ENCODE measurements at regions not wholly inside any gene's neighbourhood (a gene's known extent, or its start where the extent isn't known, plus 50 kb on each side); places are given as distances from the start of the nearest gene placed in this dataset.

DNA sequence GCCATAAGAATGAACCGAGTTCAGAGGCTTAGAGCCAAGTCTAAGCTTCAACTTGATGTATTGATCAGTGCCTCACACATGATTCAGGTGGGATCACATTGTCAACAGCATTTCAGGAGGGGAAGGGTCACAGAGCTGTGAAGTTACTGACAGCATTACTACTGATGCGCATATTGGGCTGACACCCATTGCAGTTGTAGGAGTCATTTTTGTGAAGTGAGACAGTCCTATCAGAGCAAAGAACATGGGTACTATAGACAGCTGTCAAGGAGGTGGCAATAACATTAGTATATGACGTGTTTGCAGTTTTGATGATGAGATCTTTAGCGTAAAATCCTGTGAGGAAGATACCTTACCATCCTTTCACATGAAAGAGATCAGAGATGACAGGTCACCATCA is 206.0 kb upstream of the RBM19 start:
- Histone ChIP-seq H3K9me2 (ENCODE audit: insufficient read depth, low read length) (no peaks in the 10 kb centered on the region), H4K20me1 (ENCODE audit: insufficient read depth) (no peaks in the 10 kb centered on the region), H3F3A (ENCODE audit: insufficient read depth, low read length, poor library complexity, severe bottlenecking) (no peaks in the 10 kb centered on the region), H3K27ac (ENCODE audit: low read length) (no peak overlapping the region), H3K27me3 (ENCODE audit: insufficient read depth, low read depth, low read length) (no peaks in the 10 kb centered on the region), H3K9me3 (ENCODE audit: low read length) (no peaks in the 10 kb centered on the region), H3K4me3 (ENCODE audit: low read length) (no peak overlapping the region), H3K79me2 (replicated peaks; ENCODE audit: insufficient read depth, low read length) (no peaks in the 10 kb centered on the region), H2AFZ (ENCODE audit: low read depth, low read length) (no peak overlapping the region), H3K4me2 (ENCODE audit: low read length) (no peak overlapping the region), H3K9ac (ENCODE audit: low read length) (no peak overlapping the region), H3K36me3 (ENCODE audit: insufficient read depth, low read length) (no peaks in the 10 kb centered on the region)
- TF ChIP-seq MXI1 (conservative IDR thresholded peaks at IDR 0.05; ENCODE audit: poor library complexity, severe bottlenecking): no peak
- no peak for TF ChIP-seq REST (IDR thresholded peaks at IDR 0.05; ENCODE audit: borderline replicate concordance)

GRCh38 chr12:114168061-114168460 is 201.9 kb upstream of the RBM19 start:
- TF ChIP-seq, protein P1, sequence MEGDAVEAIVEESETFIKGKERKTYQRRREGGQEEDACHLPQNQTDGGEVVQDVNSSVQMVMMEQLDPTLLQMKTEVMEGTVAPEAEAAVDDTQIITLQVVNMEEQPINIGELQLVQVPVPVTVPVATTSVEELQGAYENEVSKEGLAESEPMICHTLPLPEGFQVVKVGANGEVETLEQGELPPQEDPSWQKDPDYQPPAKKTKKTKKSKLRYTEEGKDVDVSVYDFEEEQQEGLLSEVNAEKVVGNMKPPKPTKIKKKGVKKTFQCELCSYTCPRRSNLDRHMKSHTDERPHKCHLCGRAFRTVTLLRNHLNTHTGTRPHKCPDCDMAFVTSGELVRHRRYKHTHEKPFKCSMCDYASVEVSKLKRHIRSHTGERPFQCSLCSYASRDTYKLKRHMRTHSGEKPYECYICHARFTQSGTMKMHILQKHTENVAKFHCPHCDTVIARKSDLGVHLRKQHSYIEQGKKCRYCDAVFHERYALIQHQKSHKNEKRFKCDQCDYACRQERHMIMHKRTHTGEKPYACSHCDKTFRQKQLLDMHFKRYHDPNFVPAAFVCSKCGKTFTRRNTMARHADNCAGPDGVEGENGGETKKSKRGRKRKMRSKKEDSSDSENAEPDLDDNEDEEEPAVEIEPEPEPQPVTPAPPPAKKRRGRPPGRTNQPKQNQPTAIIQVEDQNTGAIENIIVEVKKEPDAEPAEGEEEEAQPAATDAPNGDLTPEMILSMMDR (IDR thresholded peaks at IDR 0.05; ENCODE audit: poor library complexity, severe bottlenecking): no peak
- TF ChIP-seq SMC3 (conservative IDR thresholded peaks at IDR 0.05; ENCODE audit: poor library complexity) (no peak), MXI1 (conservative IDR thresholded peaks at IDR 0.05; ENCODE audit: poor library complexity, severe bottlenecking) (no peak), RAD21 (conservative IDR thresholded peaks at IDR 0.05) (no peak), TAF1 (IDR thresholded peaks at IDR 0.05; ENCODE audit: low read depth) (no peak), POLR2AphosphoS5 (IDR thresholded peaks at IDR 0.05) (no peak), EP300 (conservative IDR thresholded peaks at IDR 0.05; ENCODE audit: poor library complexity, severe bottlenecking) (no peak), EZH2 (IDR thresholded peaks at IDR 0.05; ENCODE audit: borderline replicate concordance, insufficient read depth, low read length, poor library complexity, severe bottlenecking) (no peak), REST (IDR thresholded peaks at IDR 0.05; ENCODE audit: borderline replicate concordance) (no peak)
- Histone ChIP-seq H3K9me3 (ENCODE audit: low read length) (no peaks in the 10 kb centered on the region), H3K27me3 (ENCODE audit: insufficient read depth, low read depth, low read length) (no peaks in the 10 kb centered on the region), H3K9ac (ENCODE audit: low read length) (no peak overlapping the region), H3K36me3 (ENCODE audit: insufficient read depth, low read length) (no peaks in the 10 kb centered on the region), H2AFZ (ENCODE audit: low read depth, low read length) (no peak overlapping the region), H3K4me3 (ENCODE audit: low read length) (no peak overlapping the region), H4K20me1 (ENCODE audit: insufficient read depth) (no peaks in the 10 kb centered on the region), H3K79me2 (replicated peaks; ENCODE audit: insufficient read depth, low read length) (no peaks in the 10 kb centered on the region), H3F3A (ENCODE audit: insufficient read depth, low read length, poor library complexity, severe bottlenecking) (no peaks in the 10 kb centered on the region), H3K4me2 (ENCODE audit: low read length) (no peak overlapping the region), H3K9me2 (ENCODE audit: insufficient read depth, low read length) (no peaks in the 10 kb centered on the region), H3K27ac (ENCODE audit: low read length) (no peak overlapping the region)

All from neural cell (in vitro differentiated cells).